GM18868 (cell line): ENCODE measurements at regions not wholly inside any gene's neighbourhood (a gene's known extent, or its start where the extent isn't known, plus 50 kb on each side); places are given as distances from the start of the nearest gene placed in this dataset.

Experiments
- ATAC-seq: cut with Tn5 transposase; IDR thresholded peaks from one replicate; pipeline ENCODE4 v1.9.1; 2021; ENCODE audit warnings: mild to moderate bottlenecking, moderate library complexity; ENCODE audit not compliant: unreplicated experiment

- no peak for ATAC-seq
Measured at GRCh38 chrX:94041881-94042280, 367.9 kb downstream of the FAM133A start.

- ATAC-seq, result no peak
Measured at GRCh38 chrX:94045724-94046123, 371.7 kb downstream of the FAM133A start.

GRCh38 chrX:94051926-94052325, 377.9 kb downstream of the FAM133A start:
- ATAC-seq, result no peak

GRCh38 chrX:94053575-94053974, 379.6 kb downstream of the FAM133A start:
- no peak for ATAC-seq

- no peak for ATAC-seq
Measured at GRCh38 chrX:94057385-94057784, 383.4 kb downstream of the FAM133A start.

GRCh38 chrX:94058728-94059382, 384.8 kb downstream of the FAM133A start:
- ATAC-seq, result peak; percentile 40

GRCh38 chrX:94065091-94065490, 391.1 kb downstream of the FAM133A start:
- ATAC-seq, result no peak

GRCh38 chrX:94089149-94089548, 415.1 kb downstream of the FAM133A start:
- ATAC-seq, result no peak

- ATAC-seq, result no peak
Measured at GRCh38 chrX:94097868-94098267, 423.9 kb downstream of the FAM133A start.

GRCh38 chrX:94107981-94108380, 434.0 kb downstream of the FAM133A start:
- no peak for ATAC-seq

GRCh38 chrX:94114362-94114761, 440.4 kb downstream of the FAM133A start:
- ATAC-seq, result no peak

GRCh38 chrX:94121799-94122198, 447.8 kb downstream of the FAM133A start:
- ATAC-seq, result no peak

GRCh38 chrX:94123062-94123461, 449.1 kb downstream of the FAM133A start:
- ATAC-seq, result no peak

GRCh38 chrX:94162971-94163370, 489.0 kb downstream of the FAM133A start:
- no peak for ATAC-seq

GRCh38 chrX:94178145-94178788, 504.3 kb downstream of the FAM133A start:
- peak; percentile 86 for ATAC-seq

GRCh38 chrX:94204524-94204923, 530.5 kb downstream of the FAM133A start:
- ATAC-seq, result no peak

GRCh38 chrX:94216738-94217137, 542.7 kb downstream of the FAM133A start:
- ATAC-seq, result no peak

- no peak for ATAC-seq
Measured at GRCh38 chrX:94252211-94252610, 578.2 kb downstream of the FAM133A start.

GRCh38 chrX:94256396-94256795, 582.4 kb downstream of the FAM133A start:
- ATAC-seq, result no peak

GRCh38 chrX:94265323-94265722, 591.3 kb downstream of the FAM133A start:
- no peak for ATAC-seq

GRCh38 chrX:94288325-94288724, 614.3 kb downstream of the FAM133A start:
- no peak for ATAC-seq

GRCh38 chrX:94288972-94289371, 615.0 kb downstream of the FAM133A start:
- no peak for ATAC-seq

- ATAC-seq, result no peak
Measured at GRCh38 chrX:94302446-94302845, 628.4 kb downstream of the FAM133A start.
